ENCODE measurements at regions not wholly inside any gene's neighbourhood (a gene's known extent, or its start where the extent isn't known, plus 50 kb on each side); places are given as distances from the start of the nearest gene placed in this dataset.

- TF ChIP-seq POLR2A (IDR thresholded peaks at IDR 0.05) (no peak), CTCF (IDR thresholded peaks at IDR 0.05) (no peak), EP300 (IDR thresholded peaks at IDR 0.05) (no peak)
Measured at GRCh38 chr2:122031544-122032263, 276.3 kb downstream of the TSN start.

Measured in ovary (tissue), 3 donors.